GM13977 (cell line): ENCODE measurements at regions not wholly inside any gene's neighbourhood (a gene's known extent, or its start where the extent isn't known, plus 50 kb on each side); places are given as distances from the start of the nearest gene placed in this dataset.
A peak's percentile ranks its signal among the peaks of the same experiment; 100 is the strongest.
"Not testable (repeated sequence)": the region's sequence is repeated elsewhere in the genome, so short reads cannot be mapped to it uniquely, and the experiment has no call there.

Experiments used
- DNase-seq: peaks from one replicate; pipeline ENCODE4 v3.0.0; 2012; ENCODE audit warnings: low spot score
- CTCF ChIP-seq: IDR thresholded peaks from 2 replicates; pipeline ENCODE4 v1.5.1; 2012; ENCODE audit warnings: mild to moderate bottlenecking, control low read depth; ENCODE audit not compliant: insufficient read depth; ENCODE audit errors: extremely low read depth, missing control alignments
- in situ Hi-C: fragments of 300-500 bp; cut with MboI; formaldehyde crosslinking; loops from one replicate; pipeline ENCODE4 v1.12.0; 2022; ENCODE audit warnings: low sequenced_read_pairs, low pct_unique_long_range_greater_than_20kb, mixed read lengths, inconsistent platforms; ENCODE audit not compliant: unreplicated experiment

- DNase-seq: no peak
- TF ChIP-seq CTCF: no peak
- in situ Hi-C loops: no loop called here
These were observed 375.9 kb downstream of the GALC start for GRCh38 chr14:87617079-87617478.

GRCh38 chr14:87615822-87616679, 376.9 kb downstream of the GALC start:
- DNase-seq: peak; percentile 50
- in situ Hi-C loops: no loop called here
- TF ChIP-seq CTCF: peak; percentile 80

- no peak for TF ChIP-seq CTCF
- in situ Hi-C loops: no loop called here
- DNase-seq: no peak
These were observed 377.9 kb downstream of the GALC start for GRCh38 chr14:87615047-87615446.

GRCh38 chr14:87613881-87614280, 379.1 kb downstream of the GALC start:
- DNase-seq: no peak
- in situ Hi-C loops: no loop called here
- no peak for TF ChIP-seq CTCF

- in situ Hi-C loops, DNase-seq: not testable (repeated sequence)
These were observed 385.9 kb downstream of the GALC start for GRCh38 chr14:87607056-87607455.

- no peak for DNase-seq
- no peak for TF ChIP-seq CTCF
- in situ Hi-C loops: no loop called here
These were observed 391.9 kb downstream of the GALC start for GRCh38 chr14:87601036-87601435.

DNA sequence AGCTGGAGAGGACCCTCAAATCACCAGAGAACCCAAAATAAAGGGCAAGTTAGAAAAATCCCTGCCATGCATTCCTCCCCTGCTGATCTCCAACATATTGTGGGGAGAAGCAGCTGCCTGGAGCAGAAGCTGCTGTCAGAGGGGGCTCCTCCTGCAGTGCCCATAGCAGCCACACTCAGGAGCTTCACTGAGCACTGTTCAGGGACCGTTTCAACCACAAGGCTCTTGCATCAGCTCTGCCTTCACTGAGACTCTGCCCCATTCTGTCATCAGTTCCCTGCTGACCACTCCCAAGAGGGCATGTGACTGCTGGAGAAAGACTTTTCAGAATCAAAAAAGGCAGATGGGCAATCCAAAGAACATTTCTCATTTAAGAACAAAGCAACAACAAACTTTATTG, 392.7 kb downstream of the GALC start:
- in situ Hi-C loops: no loop called here
- no peak for TF ChIP-seq CTCF
- no peak for DNase-seq
